K562 (cell line): ENCODE measurements at regions not wholly inside any gene's neighbourhood (a gene's known extent, or its start where the extent isn't known, plus 50 kb on each side); places are given as distances from the start of the nearest gene placed in this dataset.

Source experiments
- ATAC-seq: fragments of 200-7000 bp; cut with Tn5 transposase; 3 replicates; pipeline ENCODE4 v1.9.1; 2020; ENCODE audit warnings: moderate library complexity
- BruUV-seq: library from RNA; stranded (reverse); fragments of 400-500 nt; replicated peaks from 2 replicates; lab custom pipeline; 2021; lab: Mats Ljungman, UMichigan
- CTCF ChIA-PET: fragments of 300-600 bp; formaldehyde crosslinking; extraction: SDS; loops from one replicate; lab custom pipeline; 2021; ENCODE audit warnings: low intra/inter-chr PET ratio; lab: Yijun Ruan, JAX
- POLR2A ChIA-PET: fragments of 300-600, 350-650 bp; sonication (Branson Sonifier 250); formaldehyde crosslinking; extraction: SDS; loops from one replicate; lab custom pipeline; 2021; ENCODE audit warnings: antibody characterized with exemption, inconsistent platforms; lab: Yijun Ruan, JAX
- DNase-seq, 4 experiments: peaks; one replicate each; pipeline versions ENCODE4 v3.0.0 to v3.0.0-alpha.2; 2011 to 2018; ENCODE audit warnings: low spot score in 3 of 4, mixed read lengths in 3 of 4; ENCODE audit errors: extremely low read depth in 1 of 4
- FAIRE-seq: peaks from 2 replicates; lab custom pipeline; 2011; peaks lifted over from hg19 to GRCh38; lab: Jason Lieb, UNC
- H2AFZ ChIP-seq: 2 replicates; pipeline ENCODE4 v1.6.0; 2011; ENCODE audit warnings: low read depth, low read length, control low read depth, inconsistent platforms
- H3K27ac ChIP-seq: fragments of 200-600 bp; 3 replicates; pipeline ENCODE4 v1.8.0; 2011; ENCODE audit warnings: low read depth, mild to moderate bottlenecking, control low read depth, inconsistent platforms, low read length, moderate library complexity, mixed read lengths; ENCODE audit errors: extremely low read depth
- H3K27me3 ChIP-seq, 2 experiments: fragments of 300-600 bp in 1 of 2; 2 replicates in 1 of 2; 3 replicates in 1 of 2; pipeline versions ENCODE4 v1.6.0 to v1.8.0; 2011; ENCODE audit warnings: inconsistent platforms in 2 of 2, low read length in 2 of 2, mild to moderate bottlenecking in 1 of 2, mixed read lengths in 1 of 2, moderate library complexity in 1 of 2; ENCODE audit not compliant: control insufficient read depth in 2 of 2, insufficient read depth in 2 of 2
- H3K36me3 ChIP-seq: fragments of 300-600 bp; 3 replicates; pipeline ENCODE4 v1.8.0; 2011; ENCODE audit warnings: mild to moderate bottlenecking, low read length, inconsistent platforms; ENCODE audit not compliant: control insufficient read depth, insufficient read depth
- H3K4me1 ChIP-seq, 2 experiments: fragments of 200-600 bp in 1 of 2; replicated peaks in 1 of 2; 2 replicates in 1 of 2; 3 replicates in 1 of 2; pipeline versions ENCODE4 v1.5.1 to v1.8.0; 2011; ENCODE audit warnings: inconsistent platforms in 2 of 2, low read length in 2 of 2, mild to moderate bottlenecking in 1 of 2, mixed read lengths in 1 of 2, moderate library complexity in 1 of 2; ENCODE audit not compliant: control insufficient read depth in 2 of 2, insufficient read depth in 2 of 2
- H3K4me2 ChIP-seq: 2 replicates; pipeline ENCODE4 v1.6.1; 2011; ENCODE audit warnings: low read length, control low read depth, inconsistent platforms, mixed read lengths; ENCODE audit not compliant: insufficient read depth
- H3K4me3 ChIP-seq: fragments of 200-600 bp; sonication (generic), shearing (Covaris generic); 2 replicates; pipeline ENCODE4 v1.5.1; 2016; ENCODE audit warnings: control low read depth, inconsistent platforms
- H3K79me2 ChIP-seq: fragments of 200-600 bp; 3 replicates; pipeline ENCODE4 v1.8.0; 2011; ENCODE audit warnings: low read length, inconsistent platforms; ENCODE audit not compliant: control insufficient read depth, insufficient read depth
- H3K9ac ChIP-seq, 2 experiments: 2 replicates each; pipeline versions ENCODE4 v1.6.0 to v1.6.1; 2011; ENCODE audit warnings: low read depth in 2 of 2, low read length in 2 of 2, control low read depth in 1 of 2, inconsistent platforms in 1 of 2, mild to moderate bottlenecking in 1 of 2, mixed read lengths in 1 of 2; ENCODE audit not compliant: insufficient read depth in 1 of 2
- H3K9me1 ChIP-seq: one replicate; pipeline ENCODE4 v1.6.0; 2011; ENCODE audit warnings: inconsistent platforms, mild to moderate bottlenecking, low read length, moderate library complexity; ENCODE audit not compliant: control insufficient read depth, insufficient read depth
- H3K9me3 ChIP-seq: replicated peaks from 2 replicates; pipeline ENCODE4 v1.5.1; 2011; ENCODE audit warnings: low read depth, low read length, inconsistent platforms; ENCODE audit not compliant: control insufficient read depth, insufficient read depth
- H4K20me1 ChIP-seq: replicated peaks from 2 replicates; pipeline ENCODE4 v1.6.1; 2011; ENCODE audit warnings: low read length, inconsistent platforms, mixed read lengths; ENCODE audit not compliant: control insufficient read depth, insufficient read depth
- FOXO4 ChIP-seq: fragments of 450-650 bp; formaldehyde crosslinking; IDR thresholded peaks from 2 replicates; pipeline ENCODE4 v1.4.0; 2020; ENCODE audit warnings: mild to moderate bottlenecking, moderate library complexity
- HDAC1 ChIP-seq, 2 experiments: fragments of 450-650 bp; IDR thresholded peaks; 2 replicates each; pipeline ENCODE4 v1.6.1; 2016 to 2017; ENCODE audit warnings: inconsistent platforms in 1 of 2, mild to moderate bottlenecking in 1 of 2, moderate library complexity in 1 of 2
- HMGXB4 ChIP-seq: sonication (generic); formaldehyde crosslinking; IDR thresholded peaks from 2 replicates; pipeline ENCODE4 v1.8.1; 2023; ENCODE audit warnings: mild to moderate bottlenecking, missing genetic modification reagents
- MXD1 ChIP-seq: fragments of 250-450 bp; sonication (Bioruptor Pico); IDR thresholded peaks from 2 replicates; pipeline ENCODE4 v1.8.0; 2021; ENCODE audit warnings: borderline replicate concordance, mild to moderate bottlenecking, moderate library complexity; ENCODE audit not compliant: poor library complexity, severe bottlenecking
- PPARD ChIP-seq: fragments of 250-450 bp; sonication (Bioruptor Pico); IDR thresholded peaks from 2 replicates; pipeline ENCODE4 v1.8.0; 2022; ENCODE audit warnings: inconsistent platforms, mild to moderate bottlenecking, moderate library complexity
- RBM39 ChIP-seq: fragments of 200-400 bp; formaldehyde crosslinking; optimal IDR thresholded peaks from 2 replicates; pipeline ENCODE3; 2018; ENCODE audit warnings: low read depth, low read length
- ZKSCAN1 ChIP-seq: fragments of 150-350 bp; IDR thresholded peaks from 2 replicates; pipeline ENCODE4 v1.6.1; 2016; ENCODE audit warnings: low read depth, low read length
- WGBS: fragments of 100-300 bp; shearing (Covaris generic); methylation state at CpG from one replicate; pipeline ENCODE4 v1.1.6; 2016; ENCODE audit warnings: low coverage, mixed read lengths; ENCODE audit not compliant: insufficient coverage; ENCODE audit errors: missing lambda C conversion rate; 5-methylcytosine and 5-hydroxymethylcytosine counted together
- in situ Hi-C: fragments of 300-500 bp; cut with MboI; formaldehyde crosslinking; loops from 4 replicates; pipeline ENCODE4 v1.15.0; 2018; ENCODE audit warnings: inconsistent platforms, mixed read lengths
- intact Hi-C: fragments of 100-400 bp; cut with micrococcal nuclease; formaldehyde crosslinking; loops from 2 replicates; pipeline ENCODE4 v1.14.2; 2022
- TF ChIP-seq, protein P1 (sequence below): fragments of 250-450 bp; sonication (Bioruptor Pico); IDR thresholded peaks from 2 replicates; pipeline ENCODE4 v1.5.0; 2020; ENCODE audit warnings: mild to moderate bottlenecking, borderline replicate concordance

DNA sequence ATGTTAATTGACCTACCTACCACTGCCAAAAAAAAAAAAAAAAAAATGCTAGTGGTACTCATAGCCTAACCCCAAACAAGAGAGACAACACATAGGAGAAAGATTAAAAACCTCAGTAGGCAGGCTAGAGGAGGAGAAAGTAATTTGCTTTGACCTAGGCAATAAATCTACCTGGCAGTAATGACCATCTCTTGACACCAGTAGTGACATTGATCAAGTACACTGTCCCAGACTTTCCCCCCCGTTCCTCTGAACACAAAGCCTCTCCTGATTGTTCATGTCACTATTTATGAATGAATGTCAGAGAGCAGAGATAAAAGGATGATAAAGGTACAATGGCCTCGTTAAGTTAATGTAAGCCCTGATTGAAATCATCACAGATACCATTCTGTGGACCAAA, 746.8 kb downstream of the CBLN4 start:
- ATAC-seq, result no peak
- 0% methylated on average over 2 of the region's 2 CpGs for WGBS
- Histone ChIP-seq H3K79me2 (no peaks in the 10 kb centered on the region), H3K9ac (no peak overlapping the region)
- intact Hi-C loops, result no loop called here
- TF ChIP-seq PPARD, result no peak
- no peak for TF ChIP-seq FOXO4 (CRISPR knock-in tag)
- no peak for TF ChIP-seq MXD1 (CRISPR knock-in tag)
- no peak for TF ChIP-seq HDAC1 (IDR thresholded peaks at IDR 0.05)
- no peak for TF ChIP-seq HMGXB4
- no peak for TF ChIP-seq ZKSCAN1
- TF ChIP-seq, protein P1, sequence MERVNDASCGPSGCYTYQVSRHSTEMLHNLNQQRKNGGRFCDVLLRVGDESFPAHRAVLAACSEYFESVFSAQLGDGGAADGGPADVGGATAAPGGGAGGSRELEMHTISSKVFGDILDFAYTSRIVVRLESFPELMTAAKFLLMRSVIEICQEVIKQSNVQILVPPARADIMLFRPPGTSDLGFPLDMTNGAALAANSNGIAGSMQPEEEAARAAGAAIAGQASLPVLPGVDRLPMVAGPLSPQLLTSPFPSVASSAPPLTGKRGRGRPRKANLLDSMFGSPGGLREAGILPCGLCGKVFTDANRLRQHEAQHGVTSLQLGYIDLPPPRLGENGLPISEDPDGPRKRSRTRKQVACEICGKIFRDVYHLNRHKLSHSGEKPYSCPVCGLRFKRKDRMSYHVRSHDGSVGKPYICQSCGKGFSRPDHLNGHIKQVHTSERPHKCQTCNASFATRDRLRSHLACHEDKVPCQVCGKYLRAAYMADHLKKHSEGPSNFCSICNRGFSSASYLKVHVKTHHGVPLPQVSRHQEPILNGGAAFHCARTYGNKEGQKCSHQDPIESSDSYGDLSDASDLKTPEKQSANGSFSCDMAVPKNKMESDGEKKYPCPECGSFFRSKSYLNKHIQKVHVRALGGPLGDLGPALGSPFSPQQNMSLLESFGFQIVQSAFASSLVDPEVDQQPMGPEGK (CRISPR knock-in tag), result no peak
- TF ChIP-seq RBM39, result no peak
- TF ChIP-seq, all 486 proteins: peak for 0
- no peaks in the 10 kb centered on the region for H3K4me1 ChIP-seq
- H2AFZ ChIP-seq, result no peak overlapping the region
- H3K36me3 ChIP-seq, result no peaks in the 10 kb centered on the region
- no TSS peak for BruUV-seq
- no peak overlapping the region for H3K4me2 ChIP-seq
- no peak overlapping the region for H3K4me3 ChIP-seq
- no peaks in the 10 kb centered on the region for H3K9me1 ChIP-seq
- FAIRE-seq (no peak), DNase-seq (no peak)
- in situ Hi-C loops, result no loop called here
- ChIA-PET CTCF (no interaction called here), POLR2A (no interaction called here)
- no peaks in the 10 kb centered on the region for H3K9me3 ChIP-seq
- H3K27ac ChIP-seq, result no peak overlapping the region
- no peaks in the 10 kb centered on the region for H4K20me1 ChIP-seq
- H3K27me3 ChIP-seq, result no peaks in the 10 kb centered on the region
